HCT116 (cell line): ENCODE measurements at regions not wholly inside any gene's neighbourhood (a gene's known extent, or its start where the extent isn't known, plus 50 kb on each side); places are given as distances from the start of the nearest gene placed in this dataset.
"Not testable (repeated sequence)": the region's sequence is repeated elsewhere in the genome, so short reads cannot be mapped to it uniquely, and the experiment has no call there.

ENCODE experiments used
- ATAC-seq: fragments of 200-7000 bp; cut with Tn5 transposase; 2 replicates; pipeline ENCODE4 v1.9.1; 2020; ENCODE audit warnings: mild to moderate bottlenecking, moderate library complexity
- BruUV-seq: library from RNA; stranded (reverse); fragments of 400-500 nt; replicated peaks from 2 replicates; lab custom pipeline; 2021; lab: Mats Ljungman, UMichigan
- CTCF ChIA-PET: fragments of 300-600 bp; sonication (Branson Sonifier 250); formaldehyde crosslinking; loops from one replicate; lab custom pipeline; 2021; ENCODE audit warnings: antibody characterized with exemption; lab: Charles Lee
- POLR2A ChIA-PET: fragments of 300-600, 350-600 bp; sonication (Branson Sonifier 250); formaldehyde crosslinking; loops from one replicate; lab custom pipeline; 2021; ENCODE audit warnings: antibody characterized with exemption; lab: Charles Lee
- RAD21 ChIA-PET, 2 experiments: fragments of 300-600 bp; sonication (Branson Sonifier 250); formaldehyde crosslinking; loops; one replicate each; lab custom pipeline; 2023; ENCODE audit warnings: low total read pairs in 2 of 2; ENCODE audit not compliant: uncharacterized antibody in 2 of 2, unreplicated experiment in 2 of 2, low non-redundant PET in 1 of 2; lab: Charles Lee
- DNase-seq: peaks from one replicate; pipeline ENCODE4 v3.0.0-alpha.2; 2010; ENCODE audit warnings: low read depth, low spot score
- H2AFZ ChIP-seq: fragments of 200-600 bp; shearing (Covaris generic), sonication (generic); 2 replicates; pipeline ENCODE4 v1.6.1; 2017; ENCODE audit warnings: low read depth, mixed run types, mixed read lengths, antibody characterized with exemption, low read length; ENCODE audit not compliant: poor library complexity, severe bottlenecking
- H3K27ac ChIP-seq: 2 replicates; pipeline ENCODE4 v1.5.1; 2012; ENCODE audit warnings: low read depth, low read length
- H3K27me3 ChIP-seq: fragments of 200-600 bp; sonication (generic); 2 replicates; pipeline ENCODE4 v1.6.1; 2016; ENCODE audit warnings: mixed run types, low read length, mixed read lengths; ENCODE audit not compliant: insufficient read depth
- H3K36me3 ChIP-seq, 2 experiments: fragments of 200-500 bp in 1 of 2; fragments of 200-600 bp in 1 of 2; sonication (Bioruptor generic) in 1 of 2; sonication (generic) in 1 of 2; 2 replicates each; pipeline versions ENCODE4 v1.5.1 to v1.6.1; 2014 to 2016; ENCODE audit warnings: low read length in 2 of 2, inconsistent platforms in 1 of 2, mixed read lengths in 1 of 2, mixed run types in 1 of 2; ENCODE audit not compliant: insufficient read depth in 2 of 2, control insufficient read depth in 1 of 2
- H3K4me1 ChIP-seq, 2 experiments: fragments of 200-600 bp in 1 of 2; sonication (generic) in 1 of 2; 2 replicates each; pipeline versions ENCODE4 v1.5.1 to v1.6.1; 2012 to 2017; ENCODE audit warnings: low read length in 2 of 2, inconsistent platforms in 1 of 2, mild to moderate bottlenecking in 1 of 2, mixed read lengths in 1 of 2, mixed run types in 1 of 2, moderate library complexity in 1 of 2; ENCODE audit not compliant: insufficient read depth in 2 of 2, control insufficient read depth in 1 of 2
- H3K4me2 ChIP-seq: fragments of 200-600 bp; sonication (generic); 2 replicates; pipeline ENCODE4 v1.6.1; 2017; ENCODE audit warnings: mixed run types, low read length, mixed read lengths
- H3K4me3 ChIP-seq, 2 experiments: fragments of 200-600 bp in 1 of 2; sonication (generic) in 1 of 2; replicated peaks in 1 of 2; 2 replicates each; pipeline ENCODE4 v1.5.1; 2011 to 2016; ENCODE audit warnings: low read length in 2 of 2, control low read depth in 1 of 2, low read depth in 1 of 2, mild to moderate bottlenecking in 1 of 2, mixed read lengths in 1 of 2, mixed run types in 1 of 2
- H3K79me2 ChIP-seq: fragments of 200-600 bp; sonication (generic); 2 replicates; pipeline ENCODE4 v1.6.1; 2017; ENCODE audit warnings: mild to moderate bottlenecking, mixed run types, low read length, moderate library complexity, mixed read lengths; ENCODE audit not compliant: insufficient read depth
- H3K9ac ChIP-seq: fragments of 200-600 bp; sonication (generic); 2 replicates; pipeline ENCODE4 v1.6.1; 2016; ENCODE audit warnings: low read length, mixed read lengths
- H3K9me2 ChIP-seq: fragments of 200-600 bp; sonication (generic), shearing (Covaris generic); 2 replicates; pipeline ENCODE4 v1.6.1; 2017; ENCODE audit warnings: mixed run types, mild to moderate bottlenecking, moderate library complexity; ENCODE audit not compliant: insufficient read depth
- H3K9me3 ChIP-seq, 2 experiments: fragments of 200-500 bp in 1 of 2; fragments of 200-600 bp in 1 of 2; sonication (Bioruptor generic) in 1 of 2; sonication (generic) in 1 of 2; 2 replicates each; pipeline ENCODE4 v1.6.1; 2014 to 2017; ENCODE audit warnings: low read length in 2 of 2, mixed read lengths in 2 of 2, inconsistent platforms in 1 of 2, low read depth in 1 of 2, mild to moderate bottlenecking in 1 of 2, mixed run types in 1 of 2, moderate library complexity in 1 of 2; ENCODE audit not compliant: control insufficient read depth in 1 of 2, insufficient read depth in 1 of 2
- H4K20me1 ChIP-seq: fragments of 200-600 bp; sonication (generic), shearing (Covaris generic); 2 replicates; pipeline ENCODE4 v1.6.1; 2017; ENCODE audit warnings: mixed run types, mild to moderate bottlenecking, moderate library complexity; ENCODE audit not compliant: insufficient read depth
- CEBPB ChIP-seq: IDR thresholded peaks from 2 replicates; pipeline ENCODE4 v1.6.1; 2012; ENCODE audit warnings: low read depth
- REST ChIP-seq: IDR thresholded peaks from 2 replicates; pipeline ENCODE4 v1.6.1; 2012; ENCODE audit warnings: low read depth
- ZBTB33 ChIP-seq: IDR thresholded peaks from 2 replicates; pipeline ENCODE4 v1.6.1; 2011; ENCODE audit warnings: mild to moderate bottlenecking, low read length, moderate library complexity; ENCODE audit not compliant: insufficient replicate concordance; ENCODE audit errors: extremely low read depth
- ZFX ChIP-seq: fragments of 450-650 bp; IDR thresholded peaks from 2 replicates; pipeline ENCODE4 v1.6.1; 2017
- ZNF274 ChIP-seq: fragments of 200-500 bp; sonication (Bioruptor generic); IDR thresholded peaks from 2 replicates; pipeline ENCODE4 v1.6.1; 2014; ENCODE audit warnings: mild to moderate bottlenecking, low read depth, low read length, inconsistent platforms
- intact Hi-C: fragments of 100-400 bp; cut with micrococcal nuclease; formaldehyde crosslinking; loops from 2 replicates; pipeline ENCODE4 v1.10.0; 2022

- Histone ChIP-seq H3K4me2 (no peak overlapping the region), H4K20me1 (no peaks in the 10 kb centered on the region), H3K79me2 (no peaks in the 10 kb centered on the region), H3K27ac (no peak overlapping the region), H3K9me3 (no peaks in the 10 kb centered on the region), H3K36me3 (no peaks in the 10 kb centered on the region), H3K9me2 (no peaks in the 10 kb centered on the region), H2AFZ (no peak overlapping the region), H3K9ac (no peak overlapping the region), H3K4me3 (no peak overlapping the region), H3K27me3 (no peaks in the 10 kb centered on the region), H3K4me1 (no peaks in the 10 kb centered on the region)
- DNase-seq = no peak
- ATAC-seq = no peak
- POLR2A ChIA-PET = no interaction called here
- BruUV-seq = no TSS peak
- intact Hi-C loops = no loop called here
- RAD21 ChIA-PET = no interaction called here
- CTCF ChIA-PET = no interaction called here
- TF ChIP-seq CEBPB = no peak
These were observed 61.2 kb upstream of the LRPPRC start for GRCh38 chr2:44056947-44057346.

GRCh38 chr2:44060286-44060685 lies 64.5 kb upstream of the LRPPRC start:
- H2AFZ ChIP-seq, RAD21 ChIA-PET, DNase-seq, H3K79me2 ChIP-seq, H3K9me3 ChIP-seq, CTCF ChIA-PET, H3K27ac ChIP-seq, H3K4me1 ChIP-seq, ATAC-seq, intact Hi-C loops, H4K20me1 ChIP-seq, H3K4me2 ChIP-seq, H3K9me2 ChIP-seq, BruUV-seq, H3K27me3 ChIP-seq, H3K9ac ChIP-seq, H3K4me3 ChIP-seq, H3K36me3 ChIP-seq: not testable (repeated sequence)
- POLR2A ChIA-PET = interaction anchor here (0.6 kb wide), 1 partner anchor 14 kb away, joined by 3 read pairs; no protein-coding TSS in a partner anchor

GRCh38 chr2:44060990-44061389 lies 65.2 kb upstream of the LRPPRC start:
- H3K9ac ChIP-seq = no peak overlapping the region
- ATAC-seq = no peak
- no peak overlapping the region for H3K27ac ChIP-seq
- no peak overlapping the region for H3K4me3 ChIP-seq
- no peak overlapping the region for H2AFZ ChIP-seq
- no peaks in the 10 kb centered on the region for H3K9me2 ChIP-seq
- no peak for TF ChIP-seq ZFX
- no peak for TF ChIP-seq REST
- TF ChIP-seq ZNF274 = no peak
- no peak for TF ChIP-seq ZBTB33
- TF ChIP-seq, all 23 proteins: peak for 0
- BruUV-seq = no TSS peak
- intact Hi-C loops = no loop called here
- ChIA-PET POLR2A (no interaction called here), CTCF (no interaction called here), RAD21 (no interaction called here)
- Histone ChIP-seq H3K36me3 (no peaks in the 10 kb centered on the region), H3K4me1 (no peaks in the 10 kb centered on the region), H4K20me1 (no peaks in the 10 kb centered on the region), H3K79me2 (no peaks in the 10 kb centered on the region), H3K27me3 (no peaks in the 10 kb centered on the region), H3K9me3 (no peaks in the 10 kb centered on the region), H3K4me2 (no peak overlapping the region)
- no peak for DNase-seq
